CD14-positive monocyte (primary cell): ENCODE measurements at regions not wholly inside any gene's neighbourhood (a gene's known extent, or its start where the extent isn't known, plus 50 kb on each side); places are given as distances from the start of the nearest gene placed in this dataset.
A peak's percentile ranks its signal among the peaks of the same experiment; 100 is the strongest.

ENCODE experiments used
- DNase-seq, 3 donors: peaks; one replicate each; pipeline ENCODE4 v3.0.0-alpha.2; 2011 to 2022
- H2AFZ ChIP-seq: 2 replicates; pipeline ENCODE4 v1.6.0; 2012; ENCODE audit warnings: mild to moderate bottlenecking, low read depth, low read length, inconsistent platforms; ENCODE audit not compliant: insufficient read depth, poor library complexity, severe bottlenecking
- H3K27ac ChIP-seq, 2 donors: 1 replicate in 1 of 2; 2 replicates in 1 of 2; pipeline ENCODE4 v1.5.1; 2012 to 2013; ENCODE audit warnings: low read length in 2 of 2, control low read depth in 1 of 2, inconsistent platforms in 1 of 2, low read depth in 1 of 2, mild to moderate bottlenecking in 1 of 2
- H3K27me3 ChIP-seq, 2 donors: one replicate each; pipeline versions ENCODE4 v1.6.0 to v1.6.1; 2011 to 2013; ENCODE audit warnings: low read length in 2 of 2; ENCODE audit not compliant: control insufficient read depth in 2 of 2, insufficient read depth in 2 of 2
- H3K36me3 ChIP-seq, 2 donors: replicated peaks in 1 of 2; 1 replicate in 1 of 2; 2 replicates in 1 of 2; pipeline versions ENCODE4 v1.5.1 to v1.6.1; 2012 to 2013; ENCODE audit warnings: low read length in 2 of 2, control low read depth in 1 of 2, inconsistent platforms in 1 of 2, mild to moderate bottlenecking in 1 of 2; ENCODE audit not compliant: insufficient read depth in 2 of 2, control insufficient read depth in 1 of 2
- H3K4me1 ChIP-seq, 2 donors: 1 replicate in 1 of 2; 2 replicates in 1 of 2; pipeline versions ENCODE4 v1.5.1 to v1.6.1; 2012 to 2013; ENCODE audit warnings: low read length in 2 of 2, control low read depth in 1 of 2, inconsistent platforms in 1 of 2, mild to moderate bottlenecking in 1 of 2, moderate library complexity in 1 of 2; ENCODE audit not compliant: insufficient read depth in 2 of 2, control insufficient read depth in 1 of 2
- H3K4me2 ChIP-seq: replicated peaks from 2 replicates; pipeline ENCODE3; 2012; ENCODE audit warnings: low read length, moderate library complexity, mild to moderate bottlenecking; ENCODE audit not compliant: poor library complexity, severe bottlenecking; ENCODE audit errors: extremely low read depth
- H3K4me3 ChIP-seq, 3 experiments: fragments of 200-600 bp in 1 of 3; sonication (generic) in 1 of 3; replicated peaks in 1 of 3; 1 replicate in 2 of 3; 2 replicates in 1 of 3; pipeline ENCODE4 v1.5.1; 2011 to 2013; ENCODE audit warnings: low read length in 3 of 3, mild to moderate bottlenecking in 3 of 3, control low read depth in 2 of 3, low read depth in 2 of 3, inconsistent platforms in 1 of 3, moderate library complexity in 1 of 3
- H3K79me2 ChIP-seq: 2 replicates; pipeline ENCODE4 v1.6.0; 2012; ENCODE audit warnings: mild to moderate bottlenecking, control low read depth, inconsistent platforms, low read length, moderate library complexity; ENCODE audit not compliant: insufficient read depth
- H3K9ac ChIP-seq: 2 replicates; pipeline ENCODE4 v1.6.0; 2017; ENCODE audit warnings: low read length, mild to moderate bottlenecking; ENCODE audit not compliant: insufficient read depth, poor library complexity, severe bottlenecking
- H3K9me3 ChIP-seq, 2 donors: replicated peaks in 1 of 2; 1 replicate in 1 of 2; 2 replicates in 1 of 2; pipeline versions ENCODE4 v1.5.1 to v1.6.1; 2012 to 2013; ENCODE audit warnings: low read length in 2 of 2, control low read depth in 1 of 2; ENCODE audit not compliant: control insufficient read depth in 1 of 2, insufficient read depth in 1 of 2
- H4K20me1 ChIP-seq: 2 replicates; pipeline ENCODE4 v1.6.0; 2012; ENCODE audit warnings: mild to moderate bottlenecking, low read length, control low read depth, moderate library complexity; ENCODE audit not compliant: insufficient read depth
- H3K27ac Mint-ChIP-seq, 7 donors: one replicate each; pipeline ENCODE4 v1.8.0; 2020; ENCODE audit warnings: mild to moderate bottlenecking in 7 of 7, mixed read lengths in 7 of 7, moderate library complexity in 6 of 7, inconsistent platforms in 2 of 7
- H3K27me3 Mint-ChIP-seq, 3 donors: one replicate each; pipeline ENCODE4 v1.8.0; 2021 to 2022; ENCODE audit warnings: low read depth in 3 of 3, mild to moderate bottlenecking in 3 of 3, mixed read lengths in 3 of 3, moderate library complexity in 3 of 3, inconsistent platforms in 1 of 3
- H3K36me3 Mint-ChIP-seq, 2 donors: one replicate each; pipeline ENCODE4 v1.8.0; 2020; ENCODE audit warnings: mixed read lengths in 2 of 2, inconsistent platforms in 1 of 2, mild to moderate bottlenecking in 1 of 2
- H3K4me1 Mint-ChIP-seq: one replicate; pipeline ENCODE4 v1.8.0; 2020; ENCODE audit warnings: mild to moderate bottlenecking, mixed read lengths
- H3K4me3 Mint-ChIP-seq, 2 donors: one replicate each; pipeline ENCODE4 v1.8.0; 2020; ENCODE audit warnings: mild to moderate bottlenecking in 2 of 2, mixed read lengths in 2 of 2, moderate library complexity in 1 of 2
- H3K9me3 Mint-ChIP-seq, 7 donors: one replicate each; pipeline ENCODE4 v1.8.0; 2020 to 2022; ENCODE audit warnings: mixed read lengths in 7 of 7, mild to moderate bottlenecking in 6 of 7, moderate library complexity in 6 of 7, inconsistent platforms in 2 of 7
- CTCF ChIP-seq: fragments of 200-600 bp; IDR thresholded peaks from one replicate; pipeline ENCODE4 v1.8.0; 2022; ENCODE audit warnings: antibody characterized with exemption, mild to moderate bottlenecking
- WGBS: methylation state at CpG from one replicate; pipeline ENCODE4 v1.1.5; 2013; ENCODE audit warnings: missing lambda C conversion rate; ENCODE audit not compliant: insufficient coverage; 5-methylcytosine and 5-hydroxymethylcytosine counted together
- intact Hi-C, 2 donors: fragments of 100-400 bp; cut with micrococcal nuclease; formaldehyde crosslinking; loops; one replicate each; pipeline versions ENCODE4 v1.15.0 to v1.15.1; 2023

GRCh38 chr2:226048611-226049010, 649.1 kb downstream of the NYAP2 start:
- no peaks in the 10 kb centered on the region for H3K36me3 ChIP-seq
- no peak for TF ChIP-seq CTCF
- H2AFZ ChIP-seq = peak overlapping the region; percentile 33
- H3K79me2 ChIP-seq = no peaks in the 10 kb centered on the region
- H3K4me1 Mint-ChIP-seq = peaks cover 13% of the 10 kb centered on the region
- no peak for DNase-seq
- no peaks in the 10 kb centered on the region for H3K27me3 ChIP-seq
- 100% methylated on average over 1 of the region's 4 CpGs for WGBS
- no peaks in the 10 kb centered on the region for H3K9me3 Mint-ChIP-seq
- no peak overlapping the region for H3K4me3 ChIP-seq
- no peak overlapping the region for H3K9ac ChIP-seq
- no peaks in the 10 kb centered on the region for H3K9me3 ChIP-seq
- H3K27me3 Mint-ChIP-seq = peaks cover 0 to 3% (median 1%) of the 10 kb centered on the region in 3 donors
- no peak overlapping the region for H3K27ac Mint-ChIP-seq
- H3K27ac ChIP-seq = no peak overlapping the region
- no peaks in the 10 kb centered on the region for H3K36me3 Mint-ChIP-seq
- H4K20me1 ChIP-seq = no peaks in the 10 kb centered on the region
- H3K4me2 ChIP-seq = no peak overlapping the region
- intact Hi-C loops = loop anchor here in 1 of 2 donors (10.0 kb wide), 1 partner anchor 56 kb away; no protein-coding TSS in a partner anchor
- H3K4me1 ChIP-seq = peaks cover 0 to 5% of the 10 kb centered on the region in 2 donors
- no peak overlapping the region for H3K4me3 Mint-ChIP-seq

- no peak overlapping the region for H3K27ac Mint-ChIP-seq
- H3K4me1 ChIP-seq = peaks cover 0 to 1% of the 10 kb centered on the region in 2 donors
- no peaks in the 10 kb centered on the region for H3K27me3 ChIP-seq
- peak overlapping the region; percentile 11 for H2AFZ ChIP-seq
- intact Hi-C loops = loop anchor here in 1 of 2 donors (10.0 kb wide), 1 partner anchor 60 kb away; no protein-coding TSS in a partner anchor
- no peak overlapping the region for H3K27ac ChIP-seq
- no peak for TF ChIP-seq CTCF
- no peak overlapping the region for H3K4me3 Mint-ChIP-seq
- H3K9ac ChIP-seq = no peak overlapping the region
- H3K4me2 ChIP-seq = no peak overlapping the region
- no peaks in the 10 kb centered on the region for H4K20me1 ChIP-seq
- no peaks in the 10 kb centered on the region for H3K36me3 ChIP-seq
- H3K4me1 Mint-ChIP-seq = peaks cover 2% of the 10 kb centered on the region
- H3K27me3 Mint-ChIP-seq = peaks cover 0 to 6% (median 3%) of the 10 kb centered on the region in 3 donors
- no peak overlapping the region for H3K4me3 ChIP-seq
- H3K79me2 ChIP-seq = no peaks in the 10 kb centered on the region
- H3K9me3 Mint-ChIP-seq = peaks cover 0 to 2% (median 0%) of the 10 kb centered on the region in 7 donors
- H3K9me3 ChIP-seq = no peaks in the 10 kb centered on the region
- no peaks in the 10 kb centered on the region for H3K36me3 Mint-ChIP-seq
- WGBS = 93% methylated on average over 8 of the region's 8 CpGs
- no peak for DNase-seq
Observed at GRCh38 chr2:226045080-226045479, 645.6 kb downstream of the NYAP2 start.
